GM18951 (cell line): ENCODE measurements at regions not wholly inside any gene's neighbourhood (a gene's known extent, or its start where the extent isn't known, plus 50 kb on each side); places are given as distances from the start of the nearest gene placed in this dataset.

Experiments
- POLR2A ChIP-seq: IDR thresholded peaks from 4 replicates; pipeline ENCODE4 v1.6.1; 2011; ENCODE audit warnings: mild to moderate bottlenecking; ENCODE audit not compliant: insufficient read length, insufficient read depth; ENCODE audit errors: extremely low read depth
- in situ Hi-C: fragments of 300-500 bp; cut with MboI; formaldehyde crosslinking; loops from one replicate; pipeline ENCODE4 v1.12.0; 2022; ENCODE audit warnings: low sequenced_read_pairs, mixed read lengths, inconsistent platforms; ENCODE audit not compliant: unreplicated experiment

GRCh38 chr14:94690896-94691659, 78.8 kb downstream of the GSC start:
- in situ Hi-C loops: loop anchor here (25.0 kb wide), 1 partner anchor 671 kb away; no protein-coding TSS in a partner anchor
- no peak for TF ChIP-seq POLR2A

GRCh38 chr14:94690486-94690885, 78.3 kb downstream of the SERPINA3 start:
- TF ChIP-seq POLR2A: no peak
- in situ Hi-C loops: loop anchor here (25.0 kb wide), 1 partner anchor 672 kb away; no protein-coding TSS in a partner anchor

DNA sequence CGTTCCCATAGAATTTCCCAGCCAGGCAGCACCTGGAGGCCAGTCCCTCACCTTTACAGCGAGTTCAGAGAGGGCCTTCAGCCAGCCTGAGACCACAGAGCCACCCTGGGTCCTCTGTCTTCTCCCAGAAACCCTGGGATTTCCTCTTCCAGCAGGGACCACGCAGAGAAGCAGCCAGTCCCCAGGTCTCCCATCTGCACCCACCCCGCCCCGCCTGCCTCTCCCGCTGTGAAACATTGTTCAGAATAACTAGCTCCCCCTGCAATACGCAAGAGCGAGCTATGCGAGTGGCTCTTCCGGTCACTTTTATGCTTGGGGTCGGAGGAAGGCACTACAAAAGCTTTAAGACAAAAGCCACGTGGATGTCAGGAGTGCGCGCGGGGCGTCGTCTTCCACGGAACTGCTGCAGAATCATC, 77.8 kb downstream of the SERPINA3 start:
- TF ChIP-seq POLR2A: no peak
- in situ Hi-C loops: loop anchor here (25.0 kb wide), 1 partner anchor 672 kb away; no protein-coding TSS in a partner anchor

GRCh38 chr14:94689218-94689984, 77.2 kb downstream of the SERPINA3 start:
- no peak for TF ChIP-seq POLR2A
- in situ Hi-C loops: loop anchor here (25.0 kb wide), 1 partner anchor 673 kb away; no protein-coding TSS in a partner anchor

DNA sequence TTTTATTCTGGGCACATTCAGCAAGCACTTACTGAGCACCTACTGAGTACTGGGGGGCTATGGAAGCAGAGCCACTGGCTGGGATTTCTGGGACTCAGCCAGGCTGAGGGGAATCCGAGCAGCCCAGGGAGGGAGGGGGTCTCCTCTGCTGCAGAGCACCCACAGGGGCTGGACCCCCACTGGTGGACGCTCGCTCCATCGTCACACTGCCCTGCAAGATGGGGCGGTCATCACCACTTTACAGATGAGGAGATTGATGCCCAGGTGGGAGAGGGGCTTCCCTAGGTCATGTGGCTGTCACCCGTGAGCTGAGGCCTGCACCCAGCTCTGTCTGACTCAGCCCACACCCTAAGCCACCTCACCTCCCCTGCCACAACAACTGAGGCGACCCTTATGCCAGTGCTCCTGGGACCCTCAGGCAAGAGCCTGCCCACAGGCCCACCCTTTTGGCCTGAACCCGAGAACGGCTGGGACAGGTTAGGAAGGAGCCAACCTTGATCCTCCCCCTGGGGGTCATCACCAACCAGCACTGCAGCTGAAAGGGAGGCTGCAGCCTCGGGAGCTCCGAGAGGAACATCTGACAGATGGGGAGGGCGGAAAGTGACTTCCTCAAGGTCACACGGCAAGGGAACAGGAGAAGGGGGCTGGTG, 74.4 kb downstream of the SERPINA3 start:
- in situ Hi-C loops: loop anchor here (25.0 kb wide), 1 partner anchor 676 kb away; no protein-coding TSS in a partner anchor
- TF ChIP-seq POLR2A: no peak

DNA sequence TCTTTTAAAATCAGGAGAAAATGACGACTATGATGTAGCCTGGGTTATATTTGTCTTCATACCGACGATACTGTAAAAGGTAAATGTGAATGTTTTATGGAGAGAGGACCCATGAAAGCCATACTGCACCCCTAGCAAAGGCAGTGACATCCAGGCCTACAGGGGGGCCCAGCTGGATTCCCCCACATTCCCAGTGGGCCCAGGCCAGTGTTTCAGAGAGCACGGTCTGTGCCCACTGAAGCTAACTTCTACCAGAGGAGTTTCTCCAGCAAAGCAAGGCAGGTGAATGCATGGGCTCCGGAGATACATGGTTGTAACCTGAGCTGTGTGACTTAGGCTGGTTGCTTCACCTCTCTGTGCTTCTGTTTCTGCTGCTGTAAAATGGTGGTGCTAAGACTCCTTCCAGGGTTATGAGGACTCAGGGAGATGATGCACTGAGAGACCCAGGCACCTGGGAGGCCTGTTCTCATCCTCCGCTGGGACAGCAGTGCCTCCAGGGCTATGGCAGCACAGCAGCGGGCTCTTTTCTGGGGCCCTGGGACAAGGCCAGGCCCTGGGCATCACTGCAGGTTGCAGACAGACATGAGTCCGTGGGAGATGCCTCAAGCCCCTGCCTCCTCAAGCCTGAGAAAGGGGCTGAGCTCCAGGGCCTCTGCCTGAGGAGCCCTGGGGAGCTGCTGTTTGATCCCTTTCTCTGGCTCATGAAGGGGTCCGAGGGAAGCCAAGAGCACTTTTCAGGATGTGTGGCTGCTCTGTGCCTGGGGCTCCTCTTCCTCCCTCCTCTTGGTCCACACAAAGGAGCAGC, 73.7 kb downstream of the SERPINA3 start:
- in situ Hi-C loops: loop anchor here (25.0 kb wide), 1 partner anchor 676 kb away; no protein-coding TSS in a partner anchor
- TF ChIP-seq POLR2A: no peak

- no peak for TF ChIP-seq POLR2A
- in situ Hi-C loops: loop anchor here (25.0 kb wide), 1 partner anchor 677 kb away; no protein-coding TSS in a partner anchor
Observed at GRCh38 chr14:94685166-94685581, 73.0 kb downstream of the SERPINA3 start.

DNA sequence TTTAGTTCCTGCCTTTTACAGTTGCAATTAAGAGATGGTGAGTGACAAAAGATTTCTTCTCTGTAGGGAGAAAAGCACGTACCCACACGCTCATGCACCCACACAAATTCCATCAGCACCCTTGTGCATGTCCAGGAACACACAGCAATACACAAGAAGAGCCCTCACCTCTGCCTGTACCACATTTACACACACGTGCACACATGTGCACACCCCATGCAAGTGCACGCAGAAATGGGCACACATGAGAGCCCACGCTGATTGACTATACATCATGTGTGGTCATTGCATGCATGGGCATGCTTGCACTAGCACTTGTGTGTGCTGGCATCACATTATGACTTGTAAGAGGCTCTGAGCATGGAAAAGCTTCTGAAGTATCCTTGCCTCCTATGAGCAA, 70.5 kb downstream of the SERPINA3 start:
- in situ Hi-C loops: loop anchor here (25.0 kb wide), 1 partner anchor 680 kb away; no protein-coding TSS in a partner anchor
- TF ChIP-seq POLR2A: no peak

DNA sequence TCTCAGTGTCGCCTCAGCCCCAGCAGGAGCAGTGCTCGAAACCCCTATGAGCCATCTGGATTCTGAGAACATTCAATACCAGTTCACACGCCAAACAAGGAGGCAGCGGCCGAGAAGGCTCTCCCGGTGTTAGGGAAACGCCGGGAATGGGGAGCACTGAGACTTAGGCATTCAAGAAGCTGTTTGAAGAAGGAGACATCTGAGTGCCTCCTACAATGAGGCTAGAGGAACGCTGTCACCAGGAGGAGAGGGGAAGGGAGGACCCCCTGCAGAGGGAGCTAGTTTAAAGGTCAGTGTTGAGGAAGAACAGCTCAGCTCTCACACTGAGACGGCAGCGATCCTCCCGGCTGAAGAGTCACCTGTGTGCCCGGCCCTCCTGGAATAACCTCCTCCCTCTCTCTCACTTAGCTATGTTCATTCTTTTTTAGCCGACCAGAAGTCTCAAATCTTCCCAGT, 69.9 kb downstream of the SERPINA3 start:
- in situ Hi-C loops: loop anchor here (25.0 kb wide), 1 partner anchor 680 kb away; no protein-coding TSS in a partner anchor
- no peak for TF ChIP-seq POLR2A

- in situ Hi-C loops: loop anchor here (25.0 kb wide), 1 partner anchor 681 kb away; no protein-coding TSS in a partner anchor
- no peak for TF ChIP-seq POLR2A
Observed at GRCh38 chr14:94681300-94682060, 69.3 kb downstream of the SERPINA3 start.

DNA sequence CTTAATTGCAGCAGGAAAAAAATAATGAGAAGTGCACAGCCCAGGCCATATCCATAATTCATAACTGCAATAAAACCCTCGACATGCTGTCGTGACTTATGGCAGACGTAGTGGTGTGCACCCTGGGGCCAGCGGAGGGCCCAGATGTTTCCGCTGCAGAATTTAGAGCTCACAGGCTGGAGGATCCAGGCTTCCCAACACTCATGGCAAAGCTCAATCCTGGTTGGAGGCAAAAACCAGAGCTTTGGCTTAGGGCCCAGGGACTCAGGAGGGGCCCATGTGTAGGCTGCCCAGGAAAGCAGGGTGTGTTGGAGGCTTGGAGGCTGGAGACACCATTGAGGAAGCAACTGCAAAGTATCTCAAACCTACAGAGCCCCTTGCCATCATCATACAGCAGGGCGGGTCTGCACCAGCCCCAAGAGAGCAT, 68.7 kb downstream of the SERPINA3 start:
- no peak for TF ChIP-seq POLR2A
- in situ Hi-C loops: loop anchor here (25.0 kb wide), 1 partner anchor 681 kb away; no protein-coding TSS in a partner anchor
